ENCODE measurements at regions not wholly inside any gene's neighbourhood (a gene's known extent, or its start where the extent isn't known, plus 50 kb on each side); places are given as distances from the start of the nearest gene placed in this dataset.

GRCh38 chr19:13623716-13624710 is 117.7 kb upstream of the CACNA1A start:
- no peak for TF ChIP-seq CTCF (conservative IDR thresholded peaks at IDR 0.05; ENCODE audit: low read length)
- TF ChIP-seq EZH2phosphoT487 (IDR thresholded peaks at IDR 0.05; ENCODE audit: borderline replicate concordance, low read depth, low read length) = no peak
